Kidney epithelial cell (primary cell): ENCODE measurements at regions not wholly inside any gene's neighbourhood (a gene's known extent, or its start where the extent isn't known, plus 50 kb on each side); places are given as distances from the start of the nearest gene placed in this dataset.
"Not testable (repeated sequence)": the region's sequence is repeated elsewhere in the genome, so short reads cannot be mapped to it uniquely, and the experiment has no call there.

Experiments used
- DNase-seq: peaks from one replicate; pipeline ENCODE4 v3.0.0-alpha.2; 2010; ENCODE audit warnings: low read depth
- H3K27me3 ChIP-seq: 2 replicates; pipeline ENCODE4 v1.6.0; 2011; ENCODE audit warnings: low read length; ENCODE audit not compliant: control insufficient read depth, insufficient read depth
- H3K36me3 ChIP-seq: 2 replicates; pipeline ENCODE4 v1.5.1; 2011; ENCODE audit warnings: low read length; ENCODE audit not compliant: control insufficient read depth, insufficient read depth
- H3K4me3 ChIP-seq: 2 replicates; pipeline ENCODE4 v1.5.1; 2011; ENCODE audit warnings: low read depth, mild to moderate bottlenecking, control low read depth, low read length

DNA sequence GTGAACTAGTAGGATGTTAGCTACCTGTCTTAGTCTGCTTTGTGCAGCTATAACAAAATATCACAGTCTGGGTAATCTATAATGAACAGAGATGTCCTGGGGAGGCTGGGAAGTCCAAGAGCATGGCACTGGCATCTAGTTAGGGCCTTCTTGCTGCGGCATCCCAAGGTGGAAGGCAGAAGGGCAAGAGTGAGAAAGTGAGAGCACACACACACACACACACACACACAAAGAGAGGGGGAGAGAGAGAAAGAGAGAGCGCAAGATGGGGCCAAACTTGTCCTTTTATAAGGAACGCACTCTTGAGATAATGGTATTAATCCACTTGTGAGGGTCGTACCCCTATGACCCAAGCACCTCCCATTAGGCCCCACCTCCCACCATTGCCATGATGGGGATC is 4423.6 kb upstream of the TPTE start:
- not testable (repeated sequence) for DNase-seq, H3K36me3 ChIP-seq, H3K27me3 ChIP-seq, H3K4me3 ChIP-seq

DNA sequence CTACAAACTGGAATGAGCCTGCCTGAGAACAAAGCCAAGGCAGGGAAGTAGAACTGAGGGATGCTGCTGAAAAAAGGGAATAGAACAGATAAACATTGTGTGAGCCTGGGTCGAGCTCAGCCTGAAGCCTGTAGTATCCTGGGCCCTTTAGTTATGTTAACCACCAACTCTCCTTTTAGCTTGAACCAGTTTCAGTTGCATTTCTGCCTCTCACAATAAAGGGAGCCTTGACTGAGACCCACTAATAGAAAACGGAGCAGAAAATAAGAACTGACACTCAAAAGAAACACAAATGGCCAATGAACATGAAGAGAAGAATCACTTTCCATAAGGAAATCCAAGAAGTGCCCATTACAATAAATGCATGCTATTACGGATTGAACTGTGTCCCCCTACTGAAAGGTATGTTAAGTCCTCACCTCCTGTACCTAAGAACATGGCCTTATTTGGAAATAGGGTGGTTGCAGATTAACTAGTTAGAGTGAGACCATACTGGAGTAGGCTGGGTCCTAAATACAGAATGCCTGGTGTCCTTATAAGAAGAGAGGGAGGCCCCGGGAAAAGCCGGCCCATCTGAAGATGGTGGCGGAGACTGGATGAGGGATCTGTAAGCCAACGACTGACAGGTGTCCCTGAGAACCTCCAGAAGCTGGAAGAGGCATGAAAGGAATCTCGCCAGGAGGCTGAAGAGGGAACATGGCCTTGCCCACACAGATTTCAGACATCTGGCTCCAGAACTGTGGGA is 4423.0 kb upstream of the TPTE start:
- H3K4me3 ChIP-seq, H3K36me3 ChIP-seq, H3K27me3 ChIP-seq, DNase-seq: not testable (repeated sequence)

DNA sequence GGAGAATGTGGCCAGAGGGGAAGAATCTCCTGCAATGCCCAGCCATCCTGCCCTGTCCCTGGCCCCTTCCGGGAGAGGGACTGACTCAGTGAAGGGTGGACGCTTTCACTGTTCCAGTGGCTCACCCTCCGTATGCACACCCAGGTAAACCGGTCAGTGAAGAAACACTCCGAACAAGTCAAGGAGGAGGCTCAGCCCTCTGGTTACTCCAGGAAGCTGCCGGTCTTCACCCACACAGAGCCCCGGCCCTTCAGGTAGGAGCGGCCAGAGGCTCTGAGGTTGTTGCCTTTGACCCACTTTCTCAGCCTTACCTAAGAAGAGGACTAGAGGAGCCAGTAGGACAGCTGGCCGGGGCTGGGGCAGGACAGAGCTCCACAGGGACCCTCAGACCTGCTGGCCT is 4419.8 kb upstream of the TPTE start:
- H3K27me3 ChIP-seq, DNase-seq, H3K4me3 ChIP-seq, H3K36me3 ChIP-seq: not testable (repeated sequence)

DNA sequence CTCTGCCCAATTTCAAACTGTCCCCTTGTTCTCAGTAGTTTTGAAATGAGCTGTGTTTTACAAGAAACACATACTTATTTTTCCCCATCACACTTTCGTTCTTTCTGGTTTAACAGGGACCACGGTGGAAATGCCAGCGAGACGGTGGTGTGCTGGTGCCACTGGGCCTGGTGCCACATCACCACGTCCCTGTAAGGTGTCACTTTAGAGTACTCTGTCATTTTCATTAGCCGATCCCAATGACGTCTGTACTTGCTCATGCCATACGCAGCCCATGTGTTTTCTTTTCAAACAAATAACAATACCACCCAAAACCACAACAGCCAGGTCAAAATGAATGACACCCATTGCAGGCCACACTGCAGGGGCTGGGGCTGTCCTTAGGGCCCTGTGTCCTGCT is 4416.8 kb upstream of the TPTE start:
- H3K36me3 ChIP-seq, DNase-seq, H3K27me3 ChIP-seq, H3K4me3 ChIP-seq: not testable (repeated sequence)

DNA sequence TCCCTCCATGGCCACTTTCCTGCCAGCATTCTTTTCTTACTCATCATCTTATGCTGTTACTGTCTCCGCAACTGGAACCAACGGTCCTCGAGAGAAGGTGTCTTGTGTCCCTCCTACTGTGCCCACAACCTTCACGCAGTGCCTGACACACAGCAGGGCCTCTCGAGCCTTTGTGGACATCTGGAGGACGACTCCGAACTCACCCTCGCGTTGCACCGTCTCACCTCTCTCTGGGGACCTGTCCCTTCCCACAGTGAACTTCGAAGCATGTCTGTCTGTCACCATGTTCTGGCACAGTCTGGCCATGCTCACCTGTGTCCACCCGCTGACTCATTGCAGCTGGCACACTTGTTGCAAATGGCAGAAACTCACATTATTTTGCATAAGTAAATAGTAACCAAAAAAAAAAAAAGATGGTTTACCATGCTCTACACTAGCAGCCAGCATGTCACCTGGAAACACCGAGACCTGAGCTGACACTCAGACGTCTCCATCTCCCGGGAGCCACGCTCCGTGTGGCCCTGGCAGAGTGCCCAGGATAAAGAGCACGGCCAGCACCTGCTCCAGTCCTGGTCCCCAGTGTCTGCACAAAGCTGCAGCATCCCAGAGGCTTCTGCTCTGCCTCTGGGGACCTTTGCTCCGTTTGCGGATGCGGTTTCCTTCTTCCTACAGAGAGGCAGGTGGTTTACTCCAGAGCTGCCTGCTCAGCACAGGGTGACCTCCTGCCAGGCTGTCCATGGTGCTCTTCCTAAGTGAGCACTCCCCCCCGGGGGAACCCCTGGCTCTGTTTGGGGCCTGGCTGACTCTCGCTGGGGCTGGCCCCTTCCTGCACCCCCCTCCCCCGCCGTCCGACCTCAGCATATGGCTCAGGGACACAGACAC is 4414.5 kb upstream of the TPTE start:
- DNase-seq, H3K27me3 ChIP-seq, H3K4me3 ChIP-seq, H3K36me3 ChIP-seq: not testable (repeated sequence)

DNA sequence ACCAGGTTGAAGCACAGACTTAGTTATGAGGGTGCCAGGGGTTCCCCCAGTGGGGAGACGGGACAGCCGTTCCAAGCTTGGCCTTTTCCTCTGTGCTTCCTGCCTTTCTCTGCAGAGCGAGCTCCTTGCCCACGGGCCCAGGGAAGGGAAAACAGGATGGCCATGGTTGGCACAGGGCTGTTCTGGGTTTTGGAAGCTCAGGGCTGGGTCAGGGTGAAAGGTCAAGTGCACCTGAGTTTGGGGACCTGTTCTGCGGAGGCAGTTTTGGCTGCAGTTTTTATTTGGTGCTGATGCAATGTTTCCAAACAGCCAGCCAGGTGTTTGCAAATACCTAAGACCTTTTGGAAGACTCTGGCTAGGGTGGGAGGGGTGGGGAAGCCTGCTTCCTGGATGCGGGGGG is 4412.5 kb upstream of the TPTE start:
- H3K36me3 ChIP-seq, H3K4me3 ChIP-seq, H3K27me3 ChIP-seq, DNase-seq: not testable (repeated sequence)

DNA sequence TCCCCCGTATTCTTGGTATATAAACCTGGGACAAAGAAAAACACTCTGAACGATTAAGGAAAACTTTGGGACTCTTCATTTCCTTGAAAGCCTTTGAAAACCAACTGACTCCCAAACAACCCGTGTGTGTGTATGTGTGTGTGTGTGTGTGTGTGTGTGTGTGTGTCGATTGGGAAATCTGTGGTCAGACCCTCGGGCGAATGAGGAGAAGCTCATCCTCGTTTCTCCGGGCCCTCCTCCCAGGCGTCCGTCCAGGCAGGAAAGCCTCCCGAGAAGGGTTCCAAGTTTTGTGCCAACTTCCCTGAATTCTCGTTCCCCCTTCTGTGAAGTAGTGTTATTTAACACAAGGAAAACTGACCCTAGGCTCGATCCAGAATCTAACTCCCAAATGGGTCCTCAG is 4411.6 kb upstream of the TPTE start:
- not testable (repeated sequence) for H3K4me3 ChIP-seq, H3K27me3 ChIP-seq, H3K36me3 ChIP-seq, DNase-seq

DNA sequence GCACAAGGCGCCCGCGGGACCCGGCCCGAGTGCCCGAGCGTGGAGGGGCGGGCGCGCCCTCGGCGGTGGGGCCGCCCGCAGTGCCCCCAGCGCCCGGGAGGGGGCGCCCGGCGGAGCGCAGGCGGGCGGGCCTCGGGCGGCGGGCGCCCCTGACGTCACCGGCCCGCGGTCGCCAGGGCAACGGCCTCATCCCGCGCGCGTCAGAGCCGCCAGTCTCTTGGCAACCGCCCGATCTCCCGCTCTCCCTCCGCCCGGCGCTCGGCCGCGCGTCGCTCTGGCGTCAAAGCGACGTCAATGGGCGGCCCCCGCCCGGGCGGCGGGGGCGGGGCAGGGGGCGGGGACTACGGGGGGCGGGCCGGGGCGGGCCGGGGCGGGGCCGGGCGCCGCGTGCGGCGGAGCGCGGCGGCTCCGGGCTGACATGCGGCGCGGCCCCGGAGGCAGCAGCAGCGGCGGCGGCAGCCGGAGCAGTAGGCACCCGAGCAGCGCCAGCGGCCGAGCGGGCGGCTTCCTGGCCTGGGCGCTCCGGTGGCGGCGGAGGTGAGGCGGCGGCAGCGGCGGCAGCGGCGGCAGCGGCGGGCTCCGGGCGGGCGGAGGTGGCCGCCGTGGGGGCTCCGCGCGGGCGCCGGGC is 4410.6 kb upstream of the TPTE start:
- not testable (repeated sequence) for DNase-seq, H3K36me3 ChIP-seq, H3K27me3 ChIP-seq, H3K4me3 ChIP-seq

DNA sequence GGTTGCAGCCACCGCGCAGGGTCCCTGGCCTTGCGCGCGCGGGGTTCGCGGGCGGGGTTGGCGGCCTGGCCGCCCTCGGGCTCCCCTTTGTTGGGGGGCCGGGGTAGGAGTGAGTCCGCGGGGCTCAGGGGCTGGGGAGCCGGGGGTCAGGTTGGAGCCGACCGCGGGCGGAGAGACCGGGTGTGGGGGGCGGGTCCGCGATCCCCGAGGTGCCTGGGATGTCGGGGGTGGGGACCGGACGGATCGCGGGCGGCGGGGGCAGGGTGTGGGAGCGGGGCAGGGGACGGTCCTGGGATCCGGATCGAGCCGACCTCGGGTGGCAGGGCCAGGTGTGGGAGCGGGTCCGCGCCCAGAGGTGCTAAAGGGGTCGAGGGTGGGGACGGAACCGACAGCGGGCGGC is 4410.0 kb upstream of the TPTE start:
- H3K4me3 ChIP-seq: peak overlapping the region; percentile 35
- DNase-seq, H3K36me3 ChIP-seq, H3K27me3 ChIP-seq: not testable (repeated sequence)

DNA sequence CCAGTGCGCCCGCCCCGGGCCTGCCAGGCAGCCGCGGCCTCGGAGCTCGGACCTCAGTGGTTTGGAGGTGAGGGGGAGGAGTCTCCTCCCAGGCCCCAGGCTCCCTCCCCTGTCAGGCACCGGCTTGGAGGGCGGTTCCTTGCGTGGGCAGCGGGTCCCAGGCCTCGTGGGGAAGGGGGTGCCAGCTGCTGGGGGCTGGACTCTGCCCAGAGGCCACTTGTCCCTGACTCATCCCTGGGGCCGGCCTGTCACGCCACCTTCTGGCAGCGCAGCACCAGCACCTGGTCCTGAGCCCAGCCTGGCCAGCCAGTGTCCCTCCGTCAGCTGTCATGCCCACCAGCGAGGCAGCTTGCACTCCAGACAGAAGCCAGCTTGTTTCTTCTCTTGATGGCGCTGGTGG is 4403.0 kb upstream of the TPTE start:
- H3K4me3 ChIP-seq, DNase-seq, H3K36me3 ChIP-seq, H3K27me3 ChIP-seq: not testable (repeated sequence)

DNA sequence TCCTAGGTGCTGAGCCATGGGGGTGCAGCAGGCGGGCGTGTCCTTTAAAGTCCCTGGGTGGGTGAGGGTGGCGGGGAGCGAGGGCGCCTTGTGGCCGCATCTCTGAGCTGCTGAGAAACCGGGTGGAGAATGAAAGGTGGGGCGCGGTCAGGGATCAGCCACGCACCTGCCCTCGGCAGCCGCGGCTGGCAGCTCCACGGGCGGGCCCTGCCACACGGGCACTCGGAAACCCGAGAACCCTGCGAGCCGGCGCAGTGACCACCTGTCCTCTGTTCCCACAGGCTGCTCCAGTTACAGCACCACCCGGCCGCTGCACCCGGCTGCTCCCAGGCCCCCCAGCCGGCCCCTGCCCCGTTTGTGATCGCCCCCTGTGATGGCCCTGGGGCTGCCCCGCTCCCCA is 4400.5 kb upstream of the TPTE start:
- not testable (repeated sequence) for H3K27me3 ChIP-seq, H3K36me3 ChIP-seq, DNase-seq, H3K4me3 ChIP-seq

DNA sequence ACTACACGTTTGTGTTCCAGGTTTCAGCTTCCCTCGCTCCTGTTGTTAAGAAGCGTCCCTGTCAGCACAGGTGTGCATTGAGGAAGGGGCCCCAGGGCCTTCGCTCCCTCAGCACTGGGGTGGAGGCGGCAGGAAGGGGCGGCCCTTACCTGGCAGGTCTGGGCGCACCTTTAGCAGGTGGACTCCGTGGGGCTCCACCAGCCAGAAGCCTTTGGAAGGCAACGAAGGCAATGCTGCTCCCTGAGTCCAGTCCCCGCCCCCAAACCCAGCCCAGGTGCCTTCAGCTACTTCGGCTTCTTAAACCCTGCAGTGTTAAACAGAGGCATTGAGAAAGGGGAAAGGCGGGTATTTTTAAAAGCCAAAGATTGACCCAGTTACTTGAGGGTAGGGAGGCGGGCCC is 4398.8 kb upstream of the TPTE start:
- DNase-seq, H3K36me3 ChIP-seq, H3K4me3 ChIP-seq, H3K27me3 ChIP-seq: not testable (repeated sequence)

DNA sequence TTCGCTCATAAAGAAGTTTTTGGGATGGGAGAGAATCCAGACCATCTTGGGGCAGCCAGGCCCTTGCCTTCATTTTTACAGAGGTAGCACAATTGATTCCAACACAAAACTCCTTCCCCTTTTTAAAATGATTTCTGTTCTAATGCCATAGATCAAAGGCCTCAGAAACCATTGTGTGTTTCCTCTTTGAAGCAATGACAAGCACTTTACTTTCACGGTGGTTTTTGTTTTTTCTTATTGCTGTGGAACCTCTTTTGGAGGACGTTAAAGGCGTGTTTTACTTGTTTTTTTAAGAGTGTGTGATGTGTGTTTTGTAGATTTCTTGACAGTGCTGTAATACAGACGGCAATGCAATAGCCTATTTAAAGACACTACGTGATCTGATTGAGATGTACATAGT is 4398.2 kb upstream of the TPTE start:
- not testable (repeated sequence) for H3K36me3 ChIP-seq, H3K4me3 ChIP-seq, H3K27me3 ChIP-seq, DNase-seq

DNA sequence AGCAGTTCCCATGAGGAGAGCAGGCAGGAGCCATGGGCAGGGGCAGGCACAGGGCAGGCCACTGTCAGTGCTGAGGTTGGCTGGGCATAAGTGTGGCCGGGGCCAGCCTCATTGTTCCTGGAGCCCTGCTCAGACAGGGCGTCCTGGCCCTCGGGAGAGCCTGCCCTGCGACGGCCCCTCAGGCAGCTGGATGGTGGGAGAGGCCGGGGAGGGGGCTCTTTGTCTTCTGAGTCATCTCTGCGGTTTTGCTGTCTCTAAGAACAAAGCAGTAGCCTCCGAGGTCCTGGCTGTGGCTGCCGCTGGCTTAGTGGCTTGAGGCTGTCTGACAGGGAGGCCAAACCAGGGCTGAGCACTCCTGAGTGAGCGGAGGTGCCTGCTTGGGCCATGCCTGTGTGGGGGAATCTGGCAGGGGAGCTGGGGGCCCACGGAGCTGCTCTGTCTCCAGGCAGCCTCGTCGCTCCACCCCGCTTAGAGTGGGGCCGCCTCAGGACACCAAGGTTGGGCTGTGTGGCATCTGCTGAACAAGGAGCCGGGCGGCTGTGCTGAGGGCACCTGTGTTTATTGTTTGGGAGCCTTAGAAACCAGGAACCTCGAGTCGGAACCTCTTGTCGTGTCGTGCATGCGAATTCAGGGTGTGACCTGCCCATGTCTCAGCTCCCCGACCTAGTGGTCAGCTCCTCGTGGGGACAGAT is 4395.7 kb upstream of the TPTE start:
- not testable (repeated sequence) for H3K36me3 ChIP-seq, H3K27me3 ChIP-seq, H3K4me3 ChIP-seq, DNase-seq
